HCT116 (cell line): ENCODE measurements at regions not wholly inside any gene's neighbourhood (a gene's known extent, or its start where the extent isn't known, plus 50 kb on each side); places are given as distances from the start of the nearest gene placed in this dataset.

Experiments
- ATF3 ChIP-seq: IDR thresholded peaks from 2 replicates; pipeline ENCODE4 v1.6.1; 2012
- ELF1 ChIP-seq: IDR thresholded peaks from 2 replicates; pipeline ENCODE4 v1.6.1; 2012; ENCODE audit warnings: low read depth, borderline replicate concordance
- POLR2A ChIP-seq: IDR thresholded peaks from 2 replicates; pipeline ENCODE4 v1.7.0; 2011; ENCODE audit warnings: borderline replicate concordance; ENCODE audit not compliant: insufficient read depth, insufficient read length; ENCODE audit errors: extremely low read depth
- POLR2AphosphoS5 ChIP-seq: IDR thresholded peaks from 2 replicates; pipeline ENCODE4 v1.6.1; 2011; ENCODE audit warnings: mild to moderate bottlenecking, low read depth, low read length, moderate library complexity
- SP1 ChIP-seq: IDR thresholded peaks from 2 replicates; pipeline ENCODE4 v1.6.1; 2012; ENCODE audit warnings: low read depth
- SRF ChIP-seq: IDR thresholded peaks from 2 replicates; pipeline ENCODE4 v1.6.1; 2012; ENCODE audit warnings: low read depth
- TCF7L2 ChIP-seq: IDR thresholded peaks from 2 replicates; pipeline ENCODE4 v1.7.0; 2011; ENCODE audit warnings: borderline replicate concordance, inconsistent platforms; ENCODE audit not compliant: insufficient read depth, insufficient read length; ENCODE audit errors: extremely low read depth
- YY1 ChIP-seq: IDR thresholded peaks from 2 replicates; pipeline ENCODE4 v1.6.1; 2011; ENCODE audit warnings: low read length, low read depth, moderate library complexity, mild to moderate bottlenecking; ENCODE audit not compliant: insufficient replicate concordance; ENCODE audit errors: extremely low read depth
- TF ChIP-seq, protein P1 (sequence below): IDR thresholded peaks from 2 replicates; pipeline ENCODE4 v1.6.1; 2012
- TF ChIP-seq, protein P2 (sequence below), 3 experiments: fragments of 200-600 bp in 1 of 3; sonication (generic) in 1 of 3; IDR thresholded peaks in 2 of 3; conservative IDR thresholded peaks in 1 of 3; 2 replicates each; pipeline ENCODE4 v1.5.1; 2012 to 2017; ENCODE audit warnings: low read depth in 2 of 3, low read length in 2 of 3, antibody characterized with exemption in 1 of 3, borderline replicate concordance in 1 of 3, control low read depth in 1 of 3, mild to moderate bottlenecking in 1 of 3, mixed read lengths in 1 of 3, mixed run types in 1 of 3, moderate library complexity in 1 of 3; ENCODE audit not compliant: insufficient read depth in 1 of 3
- TF ChIP-seq, protein P3 (sequence below): IDR thresholded peaks from 2 replicates; pipeline ENCODE4 v1.6.1; 2012; ENCODE audit warnings: low read depth

DNA sequence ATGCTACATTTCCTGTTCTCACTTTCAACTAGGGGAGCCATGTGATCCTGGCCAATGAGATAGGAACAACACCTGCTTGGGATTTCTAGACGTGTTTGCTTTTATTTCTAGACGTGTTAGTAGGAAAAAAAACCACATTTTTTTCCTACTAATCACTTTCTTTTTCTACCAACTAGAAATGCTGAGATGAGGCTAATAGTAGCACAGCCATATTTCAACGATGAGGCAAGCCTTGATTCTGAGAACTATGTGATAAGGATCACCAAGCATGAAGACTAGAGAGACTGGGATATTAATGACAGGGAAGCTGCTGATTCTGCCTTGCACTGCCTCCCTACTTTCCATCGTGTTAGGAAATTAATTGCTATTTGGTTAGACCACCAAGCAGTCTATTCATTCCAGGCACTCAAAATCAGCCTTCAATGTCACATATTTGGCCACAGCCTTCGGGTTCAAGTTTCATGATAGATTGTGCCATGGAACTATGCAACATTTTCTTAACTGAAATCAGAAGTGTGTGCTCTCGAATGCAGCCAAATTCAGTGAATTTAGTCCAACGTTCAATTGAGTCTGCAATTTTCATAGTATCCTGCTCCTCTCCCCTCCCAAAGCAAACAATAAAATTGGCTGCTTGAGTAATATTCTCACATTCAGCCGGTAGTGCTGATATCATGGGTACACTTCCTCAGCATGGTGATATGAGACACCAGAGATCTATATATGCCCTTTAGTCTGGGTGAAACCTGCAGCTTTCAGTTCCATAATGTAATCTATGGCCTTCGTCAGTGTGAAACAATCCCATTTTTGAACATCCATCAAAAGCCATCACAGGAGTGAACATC, 98.1 kb downstream of the GPR37 start:
- TF ChIP-seq SP1 (no peak), POLR2A (no peak), POLR2AphosphoS5 (no peak), ELF1 (no peak), ATF3 (no peak), YY1 (no peak), SRF (no peak), TCF7L2 (no peak)
- TF ChIP-seq, protein P1, sequence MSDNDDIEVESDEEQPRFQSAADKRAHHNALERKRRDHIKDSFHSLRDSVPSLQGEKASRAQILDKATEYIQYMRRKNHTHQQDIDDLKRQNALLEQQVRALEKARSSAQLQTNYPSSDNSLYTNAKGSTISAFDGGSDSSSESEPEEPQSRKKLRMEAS: no peak
- TF ChIP-seq, protein P2, sequence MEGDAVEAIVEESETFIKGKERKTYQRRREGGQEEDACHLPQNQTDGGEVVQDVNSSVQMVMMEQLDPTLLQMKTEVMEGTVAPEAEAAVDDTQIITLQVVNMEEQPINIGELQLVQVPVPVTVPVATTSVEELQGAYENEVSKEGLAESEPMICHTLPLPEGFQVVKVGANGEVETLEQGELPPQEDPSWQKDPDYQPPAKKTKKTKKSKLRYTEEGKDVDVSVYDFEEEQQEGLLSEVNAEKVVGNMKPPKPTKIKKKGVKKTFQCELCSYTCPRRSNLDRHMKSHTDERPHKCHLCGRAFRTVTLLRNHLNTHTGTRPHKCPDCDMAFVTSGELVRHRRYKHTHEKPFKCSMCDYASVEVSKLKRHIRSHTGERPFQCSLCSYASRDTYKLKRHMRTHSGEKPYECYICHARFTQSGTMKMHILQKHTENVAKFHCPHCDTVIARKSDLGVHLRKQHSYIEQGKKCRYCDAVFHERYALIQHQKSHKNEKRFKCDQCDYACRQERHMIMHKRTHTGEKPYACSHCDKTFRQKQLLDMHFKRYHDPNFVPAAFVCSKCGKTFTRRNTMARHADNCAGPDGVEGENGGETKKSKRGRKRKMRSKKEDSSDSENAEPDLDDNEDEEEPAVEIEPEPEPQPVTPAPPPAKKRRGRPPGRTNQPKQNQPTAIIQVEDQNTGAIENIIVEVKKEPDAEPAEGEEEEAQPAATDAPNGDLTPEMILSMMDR (IDR thresholded peaks at IDR 0.05 in 2 of 3, conservative IDR thresholded peaks at IDR 0.05 in 1 of 3; ENCODE audit: borderline replicate concordance in 1 of 3, insufficient read depth in 1 of 3, low read depth in 2 of 3, low read length in 2 of 3): no peak
- TF ChIP-seq, protein P3, sequence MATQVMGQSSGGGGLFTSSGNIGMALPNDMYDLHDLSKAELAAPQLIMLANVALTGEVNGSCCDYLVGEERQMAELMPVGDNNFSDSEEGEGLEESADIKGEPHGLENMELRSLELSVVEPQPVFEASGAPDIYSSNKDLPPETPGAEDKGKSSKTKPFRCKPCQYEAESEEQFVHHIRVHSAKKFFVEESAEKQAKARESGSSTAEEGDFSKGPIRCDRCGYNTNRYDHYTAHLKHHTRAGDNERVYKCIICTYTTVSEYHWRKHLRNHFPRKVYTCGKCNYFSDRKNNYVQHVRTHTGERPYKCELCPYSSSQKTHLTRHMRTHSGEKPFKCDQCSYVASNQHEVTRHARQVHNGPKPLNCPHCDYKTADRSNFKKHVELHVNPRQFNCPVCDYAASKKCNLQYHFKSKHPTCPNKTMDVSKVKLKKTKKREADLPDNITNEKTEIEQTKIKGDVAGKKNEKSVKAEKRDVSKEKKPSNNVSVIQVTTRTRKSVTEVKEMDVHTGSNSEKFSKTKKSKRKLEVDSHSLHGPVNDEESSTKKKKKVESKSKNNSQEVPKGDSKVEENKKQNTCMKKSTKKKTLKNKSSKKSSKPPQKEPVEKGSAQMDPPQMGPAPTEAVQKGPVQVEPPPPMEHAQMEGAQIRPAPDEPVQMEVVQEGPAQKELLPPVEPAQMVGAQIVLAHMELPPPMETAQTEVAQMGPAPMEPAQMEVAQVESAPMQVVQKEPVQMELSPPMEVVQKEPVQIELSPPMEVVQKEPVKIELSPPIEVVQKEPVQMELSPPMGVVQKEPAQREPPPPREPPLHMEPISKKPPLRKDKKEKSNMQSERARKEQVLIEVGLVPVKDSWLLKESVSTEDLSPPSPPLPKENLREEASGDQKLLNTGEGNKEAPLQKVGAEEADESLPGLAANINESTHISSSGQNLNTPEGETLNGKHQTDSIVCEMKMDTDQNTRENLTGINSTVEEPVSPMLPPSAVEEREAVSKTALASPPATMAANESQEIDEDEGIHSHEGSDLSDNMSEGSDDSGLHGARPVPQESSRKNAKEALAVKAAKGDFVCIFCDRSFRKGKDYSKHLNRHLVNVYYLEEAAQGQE: no peak
